GM12878 (cell line): ENCODE measurements at regions not wholly inside any gene's neighbourhood (a gene's known extent, or its start where the extent isn't known, plus 50 kb on each side); places are given as distances from the start of the nearest gene placed in this dataset.

Experiments used
- ATAC-seq: fragments of 200-7000 bp; cut with Tn5 transposase; 3 replicates; pipeline ENCODE4 v1.9.1; 2020; ENCODE audit warnings: mild to moderate bottlenecking, moderate library complexity
- BruUV-seq: library from RNA; stranded (reverse); fragments of 400-500 nt; replicated peaks from 2 replicates; lab custom pipeline; 2021; lab: Mats Ljungman, UMichigan
- CTCF ChIA-PET: fragments of 300-600 bp; sonication (Branson Sonifier 250); formaldehyde crosslinking; extraction: SDS; loops from one replicate; lab custom pipeline; 2021; ENCODE audit warnings: inconsistent platforms; lab: Yijun Ruan, JAX
- POLR2A ChIA-PET: fragments of 350-600 bp; formaldehyde crosslinking; extraction: SDS; loops from one replicate; lab custom pipeline; 2021; ENCODE audit warnings: inconsistent platforms; lab: Charles Lee
- RAD21 ChIA-PET: fragments of 300-600 bp; sonication (Branson Sonifier 250); formaldehyde crosslinking; loops from one replicate; lab custom pipeline; 2023; ENCODE audit warnings: antibody characterized with exemption; ENCODE audit not compliant: unreplicated experiment; lab: Charles Lee
- SMC1A ChIA-PET: fragments of 300-600 bp; sonication (Branson Sonifier 250); formaldehyde crosslinking; loops from one replicate; lab custom pipeline; 2023; ENCODE audit not compliant: unreplicated experiment, uncharacterized antibody; lab: Charles Lee
- DNase-seq: peaks from one replicate; pipeline ENCODE4 v3.0.0-alpha.2; 2011; ENCODE audit warnings: low read depth, low spot score
- FAIRE-seq: peaks from 3 replicates; lab custom pipeline; 2011; peaks lifted over from hg19 to GRCh38; lab: Jason Lieb, UNC
- H2AFZ ChIP-seq: 2 replicates; pipeline ENCODE4 v1.6.0; 2011; ENCODE audit warnings: low read depth, low read length, control low read depth; ENCODE audit not compliant: control insufficient read depth
- H3K27ac ChIP-seq: 2 replicates; pipeline ENCODE4 v1.5.1; 2011; ENCODE audit warnings: control low read depth; ENCODE audit not compliant: control insufficient read depth, insufficient read depth
- H3K27me3 ChIP-seq, 2 experiments: replicated peaks in 1 of 2; 2 replicates each; pipeline versions ENCODE4 v1.6.0 to v1.6.1; 2011; ENCODE audit warnings: low read length in 1 of 2; ENCODE audit not compliant: control insufficient read depth in 2 of 2, insufficient read depth in 2 of 2
- H3K36me3 ChIP-seq, 2 experiments: 2 replicates each; pipeline ENCODE4 v1.5.1; 2011; ENCODE audit warnings: low read length in 1 of 2; ENCODE audit not compliant: control insufficient read depth in 2 of 2, insufficient read depth in 2 of 2
- H3K4me1 ChIP-seq: 2 replicates; pipeline ENCODE4 v1.6.1; 2011; ENCODE audit warnings: mild to moderate bottlenecking, low read length, moderate library complexity, mixed read lengths; ENCODE audit not compliant: control insufficient read depth, insufficient read depth
- H3K4me2 ChIP-seq: 2 replicates; pipeline ENCODE4 v1.6.0; 2011; ENCODE audit warnings: control low read depth; ENCODE audit not compliant: control insufficient read depth, insufficient read depth
- H3K4me3 ChIP-seq: fragments of 200-600 bp; sonication (generic); 2 replicates; pipeline ENCODE4 v1.5.1; 2016
- H3K79me2 ChIP-seq: 2 replicates; pipeline ENCODE4 v1.6.0; 2011; ENCODE audit warnings: low read length; ENCODE audit not compliant: control insufficient read depth, insufficient read depth
- H3K9ac ChIP-seq: 2 replicates; pipeline ENCODE4 v1.8.0; 2011; ENCODE audit warnings: low read length, control low read depth, mixed read lengths; ENCODE audit not compliant: control insufficient read depth, insufficient read depth
- H3K9me3 ChIP-seq: replicated peaks from 3 replicates; pipeline ENCODE4 v1.5.1; 2011; ENCODE audit warnings: mild to moderate bottlenecking, low read length; ENCODE audit not compliant: control insufficient read depth, insufficient read depth
- H4K20me1 ChIP-seq: 2 replicates; pipeline ENCODE4 v1.6.0; 2011; ENCODE audit not compliant: control insufficient read depth, insufficient read depth
- CREB1 ChIP-seq: IDR thresholded peaks from 2 replicates; pipeline ENCODE4 v1.6.1; 2012; ENCODE audit warnings: low read depth, mild to moderate bottlenecking, inconsistent platforms
- RUNX3 ChIP-seq: IDR thresholded peaks from 2 replicates; pipeline ENCODE4 v1.6.1; 2012; ENCODE audit warnings: low read length, inconsistent platforms
- TCF3 ChIP-seq: IDR thresholded peaks from 2 replicates; pipeline ENCODE4 v1.6.1; 2012; ENCODE audit warnings: low read depth, mild to moderate bottlenecking, low read length, borderline replicate concordance; ENCODE audit not compliant: insufficient read depth
- ZBTB11 ChIP-seq: fragments of 450-650 bp; formaldehyde crosslinking; IDR thresholded peaks from 2 replicates; pipeline ENCODE4 v1.5.0; 2022; ENCODE audit warnings: mild to moderate bottlenecking, missing genetic modification characterization
- ZBTB40 ChIP-seq: fragments of 450-650 bp; IDR thresholded peaks from 2 replicates; pipeline ENCODE4 v1.6.1; 2016; ENCODE audit warnings: mild to moderate bottlenecking, moderate library complexity, borderline replicate concordance
- WGBS: methylation state at CpG from one replicate; pipeline ENCODE4 v1.1.6; 2016; ENCODE audit warnings: low lambda C conversion rate; ENCODE audit not compliant: insufficient replicate concordance, insufficient coverage; ENCODE audit errors: missing lambda C conversion rate; 5-methylcytosine and 5-hydroxymethylcytosine counted together
- in situ Hi-C: fragments of 300-500 bp; cut with MboI; formaldehyde crosslinking; loops from 9 replicates; pipeline ENCODE4 v1.14.3; 2018; ENCODE audit warnings: mixed read lengths
- intact Hi-C: fragments of 100-400 bp; cut with micrococcal nuclease; formaldehyde crosslinking; loops from one replicate; pipeline ENCODE4 v1.14.2; 2022; ENCODE audit not compliant: unreplicated experiment
- TF ChIP-seq, protein P1 (sequence below): fragments of 450-650 bp; IDR thresholded peaks from 2 replicates; pipeline ENCODE4 v1.6.1; 2016; ENCODE audit warnings: mild to moderate bottlenecking

DNA sequence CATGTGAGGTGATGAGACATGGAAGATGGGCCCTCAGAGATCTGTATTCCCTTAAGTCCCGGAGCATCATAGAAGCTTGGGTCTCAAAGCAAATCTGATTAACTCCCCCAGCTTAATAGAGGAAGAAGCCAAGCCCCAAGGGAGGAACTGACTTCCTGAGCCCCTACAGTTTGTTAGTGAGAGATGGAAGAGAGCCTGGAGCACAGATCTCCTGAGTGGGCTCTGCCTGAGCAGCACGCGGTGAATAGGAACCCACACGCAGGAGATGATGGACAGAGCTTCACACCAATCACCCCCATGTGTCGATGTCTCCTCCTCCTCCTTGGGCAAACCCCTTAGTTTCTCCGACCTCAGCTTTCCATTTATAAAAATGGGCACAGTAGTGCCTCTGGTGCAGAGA lies 50.1 kb upstream of the ATP12A start:
- DNase-seq (no peak), ATAC-seq (no peak), FAIRE-seq (no peak)
- Histone ChIP-seq H2AFZ (no peak overlapping the region), H3K4me2 (no peak overlapping the region), H3K4me3 (no peak overlapping the region), H3K27me3 (no peaks in the 10 kb centered on the region), H3K9ac (no peak overlapping the region), H3K9me3 (no peaks in the 10 kb centered on the region), H3K36me3 (no peaks in the 10 kb centered on the region), H3K4me1 (peaks cover 18% of the 10 kb centered on the region), H3K79me2 (no peaks in the 10 kb centered on the region), H3K27ac (no peak overlapping the region), H4K20me1 (no peaks in the 10 kb centered on the region)
- ChIA-PET RAD21 (no interaction called here), CTCF (interaction anchor here (0.6 to 1.8 kb wide), 2 partner anchors 18 to 24 kb away, joined by 3 to 7 read pairs; no protein-coding TSS in a partner anchor), SMC1A (no interaction called here), POLR2A (no interaction called here)
- intact Hi-C loops (no loop called here), in situ Hi-C loops (no loop called here)
- WGBS: 67% methylated on average over 6 of the region's 6 CpGs
- TF ChIP-seq TCF3 (no peak), RUNX3 (no peak), ZBTB11 (CRISPR knock-in tag) (no peak), CREB1 (no peak), ZBTB40 (no peak)
- TF ChIP-seq, protein P1, sequence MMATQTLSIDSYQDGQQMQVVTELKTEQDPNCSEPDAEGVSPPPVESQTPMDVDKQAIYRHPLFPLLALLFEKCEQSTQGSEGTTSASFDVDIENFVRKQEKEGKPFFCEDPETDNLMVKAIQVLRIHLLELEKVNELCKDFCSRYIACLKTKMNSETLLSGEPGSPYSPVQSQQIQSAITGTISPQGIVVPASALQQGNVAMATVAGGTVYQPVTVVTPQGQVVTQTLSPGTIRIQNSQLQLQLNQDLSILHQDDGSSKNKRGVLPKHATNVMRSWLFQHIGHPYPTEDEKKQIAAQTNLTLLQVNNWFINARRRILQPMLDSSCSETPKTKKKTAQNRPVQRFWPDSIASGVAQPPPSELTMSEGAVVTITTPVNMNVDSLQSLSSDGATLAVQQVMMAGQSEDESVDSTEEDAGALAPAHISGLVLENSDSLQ: no peak
- BruUV-seq: no TSS peak
